ENCODE measurements at regions not wholly inside any gene's neighbourhood (a gene's known extent, or its start where the extent isn't known, plus 50 kb on each side); places are given as distances from the start of the nearest gene placed in this dataset.
"Not testable (repeated sequence)": the region's sequence is repeated elsewhere in the genome, so short reads cannot be mapped to it uniquely, and the experiment has no call there.

DNA sequence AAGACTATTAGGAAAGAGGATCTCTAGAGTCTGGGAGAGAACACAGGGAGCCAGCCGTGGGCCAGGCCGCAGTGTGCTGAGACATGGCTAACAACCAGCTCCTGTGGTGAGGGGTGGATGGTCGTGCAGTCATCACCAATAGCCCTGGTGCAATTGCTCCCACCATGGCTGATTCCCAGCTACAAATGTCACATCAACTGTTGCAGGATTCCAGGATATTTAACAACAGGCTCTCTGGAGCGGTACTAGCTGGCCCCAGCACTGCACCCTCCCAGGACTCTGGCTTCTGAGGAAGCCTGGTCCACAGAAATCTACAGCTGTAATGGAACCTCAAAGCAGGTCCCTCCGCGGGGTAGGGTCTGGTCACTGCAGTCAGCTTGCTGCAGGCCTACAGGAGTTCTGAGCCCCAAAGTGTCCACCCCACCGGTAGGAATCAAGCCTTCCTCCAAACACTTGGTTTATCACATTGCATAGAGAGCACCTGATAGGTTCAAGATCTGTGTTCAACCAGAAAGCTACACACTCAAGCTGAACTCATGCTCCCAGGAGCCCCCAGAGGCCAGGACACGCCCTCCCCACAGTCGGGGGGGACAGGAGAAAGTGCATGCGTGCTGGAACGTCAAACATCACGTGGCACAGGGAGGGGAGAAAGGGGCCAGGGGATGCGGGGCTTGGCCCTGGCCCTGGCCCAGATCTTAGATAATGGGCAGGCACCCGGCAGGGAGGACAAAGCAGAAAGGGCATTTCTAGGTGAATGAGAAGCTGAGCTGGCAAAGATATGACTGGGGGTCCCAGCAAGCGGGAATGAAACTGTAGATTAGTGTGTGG, 609.0 kb downstream of the TBC1D22A start:
- no peak for DNase-seq

DNA sequence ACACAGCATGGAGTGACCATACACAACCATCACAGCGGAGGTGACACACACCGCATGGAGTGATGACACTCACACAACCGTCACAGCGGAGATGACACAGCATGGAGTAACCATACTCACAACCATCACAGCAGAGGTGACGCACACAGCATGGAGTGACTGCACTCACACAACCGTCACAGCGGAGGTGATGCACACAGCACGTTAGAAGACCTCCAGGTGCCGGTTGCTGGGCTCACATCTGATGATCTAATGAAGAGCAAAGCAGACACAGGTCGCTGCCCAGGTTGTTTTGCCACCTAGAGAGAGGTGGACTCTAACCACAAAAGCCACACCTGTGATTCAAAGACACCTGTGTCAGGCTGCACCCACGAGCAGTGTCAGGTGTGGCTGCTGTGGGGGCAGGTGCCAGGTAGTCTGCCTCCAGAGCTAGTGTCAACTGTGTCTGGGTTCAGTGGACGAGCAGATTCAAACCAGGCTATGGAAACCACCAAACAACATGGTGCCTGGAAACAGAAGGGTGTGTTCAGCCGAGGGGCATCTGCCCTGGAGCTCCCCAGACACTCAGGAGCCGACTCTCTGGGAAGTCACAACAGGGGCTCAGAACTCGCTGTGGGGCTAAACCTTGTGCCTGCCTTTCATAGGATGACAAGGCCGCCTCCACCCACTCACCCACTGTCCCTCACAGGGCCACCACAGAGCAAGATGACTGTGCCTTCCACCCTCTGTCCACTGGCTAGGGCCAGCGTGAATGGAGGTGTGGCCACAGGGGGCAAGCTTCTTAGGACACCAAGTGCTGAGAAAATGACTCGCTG, 608.2 kb downstream of the TBC1D22A start:
- DNase-seq: no peak

DNA sequence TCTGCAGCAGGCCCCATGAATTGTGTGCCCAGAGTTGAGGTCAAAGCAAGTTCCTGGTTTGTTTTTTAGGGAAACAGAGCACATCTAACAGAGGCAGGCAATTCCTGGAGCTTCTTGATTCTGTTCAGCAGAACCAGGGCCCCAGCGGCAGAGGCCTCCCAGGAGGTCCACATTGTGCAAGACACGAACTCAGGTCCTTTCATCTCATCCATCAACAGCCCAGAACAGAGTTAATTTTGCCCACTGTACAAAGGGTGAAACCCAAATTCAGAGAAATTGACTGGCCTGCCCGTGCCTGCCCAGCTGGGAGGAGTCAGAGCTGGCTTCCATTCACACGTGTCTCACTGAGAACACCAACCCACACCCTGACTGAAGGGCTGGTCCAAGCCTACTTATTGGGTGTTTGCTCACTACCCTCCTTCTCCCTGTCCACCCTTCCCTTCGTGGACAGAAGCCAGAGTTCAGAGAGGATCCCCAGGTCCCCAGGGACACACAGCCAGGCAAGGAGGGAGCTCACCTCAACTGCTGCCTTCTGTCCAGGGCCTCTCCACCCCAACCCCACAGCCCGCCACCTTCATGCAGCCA, 607.1 kb downstream of the TBC1D22A start:
- DNase-seq: no peak

DNA sequence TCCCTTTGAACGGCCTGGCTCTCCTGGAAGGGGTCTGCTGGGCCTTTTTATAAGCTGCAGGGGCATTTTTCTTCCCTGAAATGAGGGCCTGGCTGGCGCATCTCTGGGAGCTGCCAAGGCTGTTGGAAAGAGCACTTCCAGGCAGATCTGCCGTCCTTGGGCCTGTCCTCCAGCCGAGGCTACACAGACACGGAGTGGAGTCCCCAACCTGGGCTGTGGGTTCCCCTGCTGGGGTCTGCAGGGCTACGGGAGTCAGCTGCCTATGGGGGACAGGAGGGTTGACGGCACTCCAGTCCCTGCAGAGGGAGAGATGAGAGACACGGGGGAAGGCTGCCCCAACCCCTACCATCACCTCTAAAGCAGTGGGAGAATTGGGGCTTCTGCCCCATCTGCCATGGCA, 606.6 kb downstream of the TBC1D22A start:
- no peak for DNase-seq

DNA sequence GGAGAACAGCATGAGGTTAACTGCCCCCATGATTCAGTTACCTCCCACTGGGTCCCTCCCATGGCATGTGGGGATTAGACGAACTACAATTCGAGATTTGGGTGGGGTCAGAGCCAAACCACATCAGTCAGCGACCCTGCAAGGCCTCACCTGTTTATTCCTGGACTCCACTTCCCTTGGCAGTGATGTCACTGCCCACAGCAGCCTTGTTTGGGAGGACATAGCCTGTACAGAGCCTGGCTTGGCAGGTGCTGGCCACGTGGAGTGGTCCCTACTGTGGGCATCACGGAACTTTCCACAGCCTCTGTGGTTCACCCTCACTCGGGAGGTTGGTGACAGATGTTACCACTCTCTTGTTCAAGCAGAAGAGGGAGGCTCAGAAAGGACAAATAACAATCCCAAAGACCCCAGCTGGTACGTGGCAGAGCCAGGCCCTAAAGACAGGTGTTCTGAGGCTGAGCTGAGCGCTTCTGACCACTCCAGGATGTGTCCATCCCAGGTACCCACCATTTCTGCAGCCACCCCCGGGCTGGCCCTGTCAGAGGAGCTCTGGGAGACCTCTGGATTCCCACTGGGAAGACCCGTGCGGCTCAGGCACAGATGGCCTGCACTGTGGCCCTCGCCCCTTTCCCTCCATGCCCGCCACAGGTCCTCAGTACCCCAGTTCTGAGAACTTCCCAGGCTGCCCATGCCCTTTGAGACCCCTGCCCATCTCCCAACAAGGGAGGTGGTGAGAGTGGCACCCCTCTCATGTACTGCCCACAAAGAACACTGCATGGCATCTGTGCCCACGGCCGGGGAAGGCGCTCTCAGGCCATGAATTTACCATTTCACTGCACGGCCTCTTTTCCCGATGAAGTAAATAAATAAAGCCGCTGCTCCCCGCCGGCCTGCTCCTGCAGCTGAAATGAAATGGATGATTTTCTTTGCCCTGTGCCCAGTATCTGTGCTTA, 605.8 kb downstream of the TBC1D22A start:
- no peak for DNase-seq

DNA sequence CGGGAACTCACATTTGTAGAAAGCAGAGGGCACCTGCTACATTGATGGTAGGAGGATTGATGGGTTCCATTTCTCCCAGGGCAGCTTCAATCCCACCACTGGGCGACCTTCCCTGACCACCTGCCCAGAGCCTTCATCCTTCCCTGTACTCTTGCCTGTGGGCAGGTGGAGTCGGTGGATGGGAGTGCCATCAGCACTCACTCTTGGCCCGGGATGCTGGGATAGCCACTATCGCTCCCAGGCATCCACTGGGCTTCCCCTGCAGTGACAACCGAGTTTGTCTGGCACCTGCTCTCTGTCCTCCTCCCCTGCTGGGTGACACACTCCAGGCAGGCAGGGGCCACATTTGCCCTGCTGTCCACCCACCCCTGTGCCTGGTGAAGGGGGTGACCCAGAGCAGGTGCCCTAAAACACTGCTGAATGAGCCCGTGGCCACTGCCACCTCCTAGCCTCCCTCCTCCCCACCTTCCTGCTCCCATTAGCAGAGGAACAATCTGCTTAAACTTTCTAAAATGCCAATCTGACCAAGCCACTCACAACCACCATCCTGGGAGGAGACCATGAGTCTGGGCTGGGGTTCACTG, 604.7 kb downstream of the TBC1D22A start:
- no peak for DNase-seq

DNA sequence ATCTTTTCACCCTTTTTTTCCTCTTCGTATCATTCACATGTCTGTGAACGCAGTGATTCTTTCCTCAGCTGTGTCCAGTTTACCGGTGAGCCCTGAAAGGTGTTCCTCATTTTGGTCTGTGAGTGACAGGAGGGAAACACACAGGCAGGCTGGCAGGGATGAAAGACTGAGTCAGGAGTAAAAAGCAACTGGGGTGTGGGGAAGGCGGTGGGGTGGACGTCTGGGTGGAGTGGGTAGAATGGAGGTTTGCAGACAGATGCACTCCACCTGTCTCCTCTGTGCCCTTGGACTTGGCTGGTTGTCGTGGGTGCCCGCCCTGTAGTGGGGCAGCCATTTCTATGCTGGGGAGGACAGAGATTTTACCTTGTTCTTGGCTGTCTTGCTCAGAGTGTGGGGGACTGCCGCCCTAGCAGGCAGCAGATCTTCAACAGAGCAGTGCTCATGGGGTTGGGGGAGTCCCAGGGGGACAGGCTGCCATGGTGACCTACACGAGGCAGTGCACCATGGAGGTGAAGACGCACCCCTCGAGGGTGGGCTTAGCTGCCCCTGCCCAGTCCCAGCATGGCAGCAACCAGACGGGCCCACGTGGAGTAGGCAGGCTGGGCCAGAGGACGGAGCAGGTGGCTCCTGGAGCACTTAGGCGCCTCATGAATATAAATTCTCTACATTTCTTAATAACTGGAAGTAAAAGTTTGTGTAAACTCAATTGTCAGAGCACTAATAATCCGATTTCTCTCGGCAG, 603.7 kb downstream of the TBC1D22A start:
- DNase-seq: no peak

DNA sequence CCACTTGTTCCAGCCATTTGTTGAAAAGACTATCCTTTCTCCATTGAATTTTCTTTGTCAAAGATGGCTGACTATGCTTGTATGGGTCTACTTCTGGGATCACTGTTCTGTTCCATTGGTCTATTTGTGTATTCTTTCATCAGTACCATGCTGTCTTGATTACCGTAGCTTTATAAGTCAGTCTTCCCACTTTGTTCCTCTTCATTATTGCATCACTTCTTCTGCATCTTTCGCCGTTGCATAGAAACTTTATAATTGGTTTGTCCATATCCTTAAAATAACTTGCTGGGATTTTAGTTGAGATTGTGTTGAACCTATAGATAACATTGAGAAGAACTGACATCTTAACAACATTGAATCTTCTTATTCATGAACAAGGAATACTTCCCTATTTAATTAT, 598.8 kb downstream of the TBC1D22A start:
- DNase-seq: no peak

DNA sequence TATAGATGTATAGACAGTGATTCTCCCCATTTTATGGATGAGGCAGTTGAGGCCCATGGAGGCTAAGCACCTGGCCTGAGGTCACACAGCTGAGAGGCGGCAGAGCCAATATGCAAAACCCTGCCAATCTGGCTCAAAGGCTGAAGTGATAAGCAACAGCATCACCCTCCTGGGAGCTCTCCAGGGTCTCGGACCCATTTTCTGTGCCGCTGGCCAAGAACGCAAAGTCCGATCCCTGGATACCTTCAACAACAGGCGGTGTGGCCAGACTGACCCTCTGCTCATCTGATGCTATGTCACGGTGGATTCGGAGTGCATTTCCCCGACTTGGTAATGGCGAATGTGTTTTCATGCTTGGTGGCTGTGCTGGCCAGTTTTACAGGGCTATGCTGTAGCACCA, 595.0 kb downstream of the TBC1D22A start:
- no peak for DNase-seq

DNA sequence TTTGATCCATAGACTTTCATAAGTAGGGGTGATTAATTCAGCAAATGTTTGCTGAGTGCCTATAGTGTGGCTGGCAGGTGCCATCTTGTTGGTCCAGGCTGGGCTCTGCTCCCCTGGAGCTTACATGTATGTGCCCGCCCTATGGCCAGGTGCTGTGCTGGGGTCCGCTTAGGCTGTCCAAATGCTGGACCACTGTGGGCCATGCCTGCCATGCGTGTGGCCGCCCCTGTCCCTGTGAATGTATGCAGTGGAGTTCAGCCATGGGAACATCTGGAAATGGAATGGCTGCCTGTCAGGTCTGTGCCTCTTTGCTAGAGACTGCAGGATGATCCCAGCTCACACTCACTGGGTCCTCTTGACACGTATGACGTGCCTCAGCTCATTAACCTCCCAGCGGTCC, 594.6 kb downstream of the TBC1D22A start:
- DNase-seq: no peak

DNA sequence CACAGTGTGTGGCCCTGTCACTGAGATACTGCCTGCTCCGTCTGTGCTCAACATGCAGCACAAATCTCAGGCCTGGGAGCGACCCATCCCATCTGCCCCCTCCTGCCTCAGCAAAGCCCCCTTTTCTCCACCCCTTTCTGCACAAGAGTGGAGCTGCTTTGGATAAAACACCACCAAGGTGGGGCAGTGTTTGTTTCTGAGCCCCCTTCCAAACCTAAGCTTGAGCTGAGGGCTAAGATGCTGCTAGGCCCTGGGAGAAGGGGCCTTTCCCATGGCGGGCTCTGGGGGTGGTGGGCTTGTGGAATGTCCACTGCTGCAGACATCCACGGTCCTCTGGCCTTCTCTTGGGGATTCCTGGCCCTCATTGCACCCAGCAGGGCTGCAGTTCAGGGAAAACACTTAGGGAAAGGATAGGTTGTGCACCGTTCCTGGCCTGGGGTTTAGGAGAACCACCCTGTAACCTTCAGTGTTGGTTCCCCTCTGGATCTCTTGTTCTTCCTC, 594.1 kb downstream of the TBC1D22A start:
- no peak for DNase-seq

DNA sequence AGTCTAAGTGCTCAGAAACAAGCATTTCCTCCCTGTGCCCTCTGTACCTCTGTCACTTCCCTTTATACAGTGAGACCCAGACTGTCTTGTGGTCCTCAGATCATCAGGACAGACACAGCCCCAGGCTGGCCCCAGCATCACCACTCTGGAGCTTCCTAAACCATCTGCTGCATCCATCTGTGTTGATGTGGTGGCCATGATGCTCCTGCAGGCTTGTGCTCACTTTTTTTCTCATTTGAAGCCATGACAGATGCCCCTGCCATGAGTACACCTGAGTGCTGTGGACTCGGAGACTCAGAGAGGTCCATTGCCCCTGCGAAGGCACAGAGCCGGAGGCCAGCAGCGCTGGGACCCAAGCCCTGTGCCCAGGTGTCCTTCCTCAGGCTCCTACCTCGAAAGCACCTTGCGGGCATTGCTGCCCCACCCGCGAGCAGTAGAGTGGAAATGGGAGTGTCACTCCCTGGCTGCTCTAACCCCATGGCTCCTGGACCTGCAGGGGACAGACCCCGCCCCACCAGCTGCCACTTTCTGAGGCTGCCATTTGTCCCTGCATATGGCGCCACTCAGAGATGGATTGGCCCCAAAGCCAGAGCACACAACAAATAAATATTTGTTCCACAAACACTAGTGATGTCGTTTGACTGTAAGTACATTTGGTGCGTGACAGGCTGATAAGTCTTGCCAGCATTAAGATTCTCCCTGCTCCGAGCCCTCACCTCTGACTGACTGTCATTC, 593.5 kb downstream of the TBC1D22A start:
- DNase-seq: no peak

DNA sequence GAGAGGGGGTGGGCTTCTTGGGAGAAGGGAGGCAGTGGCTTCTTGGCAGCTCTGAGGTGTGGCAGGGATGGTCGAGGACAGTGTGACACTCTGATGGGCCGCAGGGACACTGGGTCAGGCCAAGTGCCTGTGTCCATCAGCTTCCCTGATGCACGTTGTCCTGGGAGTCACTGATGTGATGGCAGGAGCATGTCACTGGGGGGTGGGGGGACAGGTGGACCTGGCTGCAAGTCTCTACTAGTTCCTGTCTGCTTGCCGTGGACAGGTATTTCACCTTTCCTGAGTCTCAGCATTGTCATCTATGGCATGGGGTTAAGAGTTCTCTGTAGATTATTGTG, 592.9 kb downstream of the TBC1D22A start:
- no peak for DNase-seq

DNA sequence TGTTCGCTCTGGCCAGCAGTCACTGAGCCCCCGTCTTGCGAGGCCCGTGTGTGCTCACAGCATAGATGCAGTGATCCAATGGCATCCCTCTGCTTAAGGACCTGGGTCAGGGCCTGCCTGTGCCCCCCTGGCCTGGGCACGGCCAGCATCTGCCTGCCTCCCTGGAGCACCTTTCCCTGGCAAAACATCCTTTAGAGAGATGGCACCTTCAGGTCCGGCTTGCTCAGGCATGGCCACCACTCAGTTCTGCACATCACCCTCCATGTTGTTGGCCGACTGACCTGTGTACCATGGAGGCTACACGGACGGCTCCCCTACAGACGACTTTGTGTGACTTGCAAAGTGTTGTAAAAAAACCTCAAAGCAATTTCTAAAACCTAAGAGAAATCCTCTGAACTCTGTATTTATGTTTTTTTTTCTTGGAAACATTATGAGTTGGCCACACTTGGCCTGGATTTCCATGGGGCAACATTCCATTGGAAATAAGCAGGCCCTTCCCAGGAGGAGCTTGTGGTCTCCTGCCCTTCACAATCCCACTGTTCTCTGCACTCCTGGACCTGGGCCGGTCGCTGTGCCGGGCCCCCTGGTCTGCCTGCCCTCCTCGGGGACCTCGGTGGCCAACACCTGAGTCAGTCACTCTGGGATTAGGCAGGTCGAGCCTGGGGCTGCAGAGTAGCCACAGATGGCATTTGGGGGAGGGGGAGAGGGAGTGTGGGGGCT, 592.4 kb downstream of the TBC1D22A start:
- DNase-seq: no peak

DNA sequence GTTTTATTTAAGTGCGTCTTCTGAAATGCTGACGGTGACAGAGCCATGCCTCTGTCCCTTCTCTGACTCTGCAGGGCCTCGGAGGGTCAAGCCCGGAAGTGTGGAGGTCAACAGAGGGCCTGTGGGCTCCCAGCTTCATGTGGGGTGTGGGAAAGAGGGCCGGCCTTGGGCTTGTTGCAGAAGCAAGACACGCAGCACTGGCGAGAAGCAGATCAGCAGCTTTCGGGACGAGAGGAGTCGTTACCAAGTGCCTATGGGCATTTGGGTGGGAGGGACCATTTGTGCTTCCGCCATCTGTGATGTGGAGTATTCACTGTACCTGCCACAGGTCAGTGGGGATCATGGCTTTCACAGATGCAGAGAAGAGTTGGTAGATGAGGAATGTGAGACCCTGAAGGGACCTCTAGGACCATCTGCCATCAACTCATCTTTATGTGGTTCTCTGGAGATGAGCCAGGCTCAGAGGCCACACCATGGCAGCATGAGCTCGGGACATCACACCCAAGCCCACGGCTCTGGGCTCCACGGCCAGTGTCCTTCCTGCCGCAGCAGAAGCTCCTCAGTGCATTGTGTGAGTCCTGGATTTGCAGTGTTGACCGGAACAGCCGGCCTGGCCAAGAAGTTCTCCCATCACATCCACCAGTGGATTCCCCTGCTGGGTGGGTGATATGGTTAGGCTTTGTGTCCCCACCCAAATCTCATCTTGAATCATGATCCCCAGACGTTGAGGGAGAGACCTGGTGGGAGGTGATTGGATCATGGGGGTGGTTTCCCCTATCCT, 590.7 kb downstream of the TBC1D22A start:
- no peak for DNase-seq

DNA sequence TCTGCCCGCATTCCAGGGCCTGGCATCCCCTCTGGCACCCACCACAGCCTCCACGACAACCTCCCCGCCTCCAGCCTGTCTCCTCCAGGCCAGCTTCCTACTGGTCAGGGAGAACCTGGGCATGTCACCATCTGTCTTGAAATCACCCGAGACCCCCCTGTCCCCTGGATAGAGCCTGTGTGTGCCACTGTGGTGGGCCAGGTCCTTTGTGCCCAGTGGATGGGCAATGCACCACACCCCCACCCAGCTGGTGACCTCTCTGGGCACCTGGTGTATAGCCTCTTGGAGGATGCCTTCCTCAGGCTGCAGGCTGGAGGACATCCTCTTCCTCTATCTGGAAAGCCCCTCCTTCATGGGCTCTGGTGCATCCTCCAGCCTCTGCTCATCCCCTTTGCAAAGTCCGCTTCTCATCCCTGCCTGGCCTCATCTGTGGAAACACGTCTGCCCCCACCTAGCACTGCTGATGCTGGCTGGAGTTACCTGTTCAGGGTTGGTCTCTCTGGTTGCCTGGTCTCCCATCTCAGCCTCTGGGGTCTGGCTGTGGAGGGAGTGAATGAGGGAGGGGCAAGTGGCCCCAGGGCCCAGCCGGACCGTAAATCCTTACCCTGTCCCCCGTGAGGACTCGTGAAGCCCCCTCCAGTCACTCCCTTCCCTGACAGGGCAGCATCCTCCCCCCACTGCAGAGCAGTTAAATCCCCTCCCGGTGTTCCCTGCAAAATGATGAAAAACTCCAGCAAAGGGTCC, 589.6 kb downstream of the TBC1D22A start:
- DNase-seq: no peak

DNA sequence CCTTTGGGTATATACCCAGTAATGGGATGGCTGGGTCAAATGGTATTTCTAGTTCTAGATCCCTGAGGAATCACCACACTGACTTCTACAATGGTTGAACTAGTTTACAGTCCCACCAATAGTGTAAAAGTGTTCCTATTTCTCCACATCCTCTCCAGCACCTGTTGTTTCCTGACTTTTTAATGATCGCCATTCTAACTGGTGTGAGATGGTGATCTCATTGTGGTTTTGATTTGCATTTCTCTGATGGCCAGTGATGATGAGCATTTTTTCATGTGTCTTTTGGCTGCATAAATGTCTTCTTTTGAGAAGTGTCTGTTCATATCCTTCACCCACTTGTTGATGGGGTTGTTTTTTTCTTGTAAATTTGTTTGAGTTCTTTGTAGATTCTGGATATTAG, 583.8 kb downstream of the TBC1D22A start:
- not testable (repeated sequence) for DNase-seq

DNA sequence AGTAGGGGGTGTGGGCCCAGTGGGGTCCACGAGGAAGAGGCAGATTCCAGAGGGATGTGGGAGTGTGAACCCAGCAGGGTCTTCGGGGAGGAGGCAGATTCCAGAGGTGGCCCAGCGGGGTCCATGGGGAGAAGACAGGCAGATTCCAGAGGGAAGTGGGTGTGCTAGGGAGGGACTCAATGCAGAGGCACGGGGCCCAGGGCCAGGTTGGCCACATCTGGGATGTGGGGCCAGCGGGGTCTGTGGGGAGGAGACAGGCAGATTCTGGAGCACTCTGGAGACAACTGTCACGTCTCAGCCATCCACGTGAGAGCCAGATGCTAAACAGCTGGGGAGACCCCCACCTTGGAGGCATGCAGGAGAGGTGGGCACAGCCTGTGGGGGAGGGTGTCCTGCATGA, 582.6 kb downstream of the TBC1D22A start:
- DNase-seq: no peak

DNA sequence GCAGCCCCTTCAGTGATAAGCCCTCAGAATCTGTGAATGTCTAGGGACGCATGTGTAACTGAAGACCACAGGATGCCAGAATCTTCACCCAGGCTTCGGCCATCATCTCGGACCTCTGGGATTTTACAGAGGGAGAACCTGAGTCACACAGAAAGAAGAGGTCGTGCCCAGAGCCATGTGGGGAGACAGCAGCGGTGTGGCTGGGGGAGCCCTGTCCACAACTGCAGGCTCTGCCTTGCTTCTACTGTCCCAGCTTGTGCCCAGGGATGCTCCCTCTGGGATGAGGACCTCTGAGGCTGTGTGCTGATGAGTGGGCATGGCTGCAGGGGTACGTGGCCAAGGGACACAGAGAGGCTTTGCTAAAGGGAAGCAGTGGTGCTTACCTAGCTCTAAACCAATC, 582.0 kb downstream of the TBC1D22A start:
- DNase-seq: no peak
